Smooth muscle cell (in vitro differentiated cells): ENCODE measurements at regions not wholly inside any gene's neighbourhood (a gene's known extent, or its start where the extent isn't known, plus 50 kb on each side); places are given as distances from the start of the nearest gene placed in this dataset.

Source experiments
- DNase-seq: peaks from one replicate; lab custom pipeline; 2025; ENCODE audit not compliant: unreplicated experiment; lab: John Stamatoyannopoulos, UW
- H2AFZ ChIP-seq: fragments of 200-600 bp; sonication (generic); 2 replicates; pipeline ENCODE4 v1.6.0; 2016; ENCODE audit warnings: antibody characterized with exemption, low read depth, mild to moderate bottlenecking
- H3F3A ChIP-seq: fragments of 200-600 bp; sonication (generic); 2 replicates; pipeline ENCODE4 v1.6.0; 2017; ENCODE audit warnings: antibody characterized with exemption, low read depth
- H3K27ac ChIP-seq: fragments of 200-600 bp; sonication (generic); 2 replicates; pipeline ENCODE4 v1.5.1; 2016; ENCODE audit warnings: low read depth, mild to moderate bottlenecking
- H3K27me3 ChIP-seq: fragments of 200-600 bp; sonication (generic); 2 replicates; pipeline ENCODE4 v1.6.1; 2016; ENCODE audit warnings: low read depth, mild to moderate bottlenecking
- H3K36me3 ChIP-seq: fragments of 200-600 bp; sonication (generic); 2 replicates; pipeline ENCODE4 v1.5.1; 2016; ENCODE audit warnings: low read depth
- H3K4me1 ChIP-seq: fragments of 200-600 bp; sonication (generic); 2 replicates; pipeline ENCODE4 v1.5.1; 2016; ENCODE audit warnings: low read depth
- H3K4me2 ChIP-seq: fragments of 200-600 bp; sonication (generic); 2 replicates; pipeline ENCODE4 v1.6.0; 2016; ENCODE audit warnings: mild to moderate bottlenecking
- H3K4me3 ChIP-seq: fragments of 200-600 bp; sonication (generic); 2 replicates; pipeline ENCODE4 v1.5.1; 2016; ENCODE audit warnings: mild to moderate bottlenecking
- H3K79me2 ChIP-seq: fragments of 200-600 bp; sonication (generic); 2 replicates; pipeline ENCODE4 v1.6.0; 2016; ENCODE audit warnings: low read depth, mild to moderate bottlenecking
- H3K9ac ChIP-seq: fragments of 200-600 bp; sonication (generic); 2 replicates; pipeline ENCODE4 v1.6.0; 2016; ENCODE audit warnings: low read depth
- H3K9me3 ChIP-seq: fragments of 200-600 bp; sonication (generic); replicated peaks from 2 replicates; pipeline ENCODE4 v1.5.1; 2016; ENCODE audit warnings: low read depth
- H4K20me1 ChIP-seq: fragments of 200-600 bp; sonication (generic); 2 replicates; pipeline ENCODE4 v1.6.0; 2016; ENCODE audit warnings: low read depth
- WGBS: methylation state at CpG from one replicate; pipeline ENCODE4 v1.1.7; 2016; ENCODE audit warnings: low lambda C conversion rate; 5-methylcytosine and 5-hydroxymethylcytosine counted together
- TF ChIP-seq, protein P1 (sequence below): fragments of 200-600 bp; sonication (generic); IDR thresholded peaks from 2 replicates; pipeline ENCODE4 v1.5.1; 2017; ENCODE audit warnings: borderline replicate concordance, mild to moderate bottlenecking, antibody characterized with exemption; ENCODE audit not compliant: insufficient read depth, poor library complexity, severe bottlenecking

GRCh38 chr1:58997637-58998036 lies 213.8 kb upstream of the JUN start:
- Histone ChIP-seq H3K36me3 (no peaks in the 10 kb centered on the region), H3K79me2 (no peaks in the 10 kb centered on the region), H3K4me2 (no peak overlapping the region), H3K9me3 (no peaks in the 10 kb centered on the region), H3K27ac (no peak overlapping the region), H3K27me3 (no peaks in the 10 kb centered on the region), H3F3A (no peaks in the 10 kb centered on the region), H4K20me1 (no peaks in the 10 kb centered on the region), H3K4me3 (no peak overlapping the region), H3K4me1 (no peaks in the 10 kb centered on the region), H2AFZ (peak overlapping the region; percentile 24), H3K9ac (no peak overlapping the region)
- TF ChIP-seq, protein P1, sequence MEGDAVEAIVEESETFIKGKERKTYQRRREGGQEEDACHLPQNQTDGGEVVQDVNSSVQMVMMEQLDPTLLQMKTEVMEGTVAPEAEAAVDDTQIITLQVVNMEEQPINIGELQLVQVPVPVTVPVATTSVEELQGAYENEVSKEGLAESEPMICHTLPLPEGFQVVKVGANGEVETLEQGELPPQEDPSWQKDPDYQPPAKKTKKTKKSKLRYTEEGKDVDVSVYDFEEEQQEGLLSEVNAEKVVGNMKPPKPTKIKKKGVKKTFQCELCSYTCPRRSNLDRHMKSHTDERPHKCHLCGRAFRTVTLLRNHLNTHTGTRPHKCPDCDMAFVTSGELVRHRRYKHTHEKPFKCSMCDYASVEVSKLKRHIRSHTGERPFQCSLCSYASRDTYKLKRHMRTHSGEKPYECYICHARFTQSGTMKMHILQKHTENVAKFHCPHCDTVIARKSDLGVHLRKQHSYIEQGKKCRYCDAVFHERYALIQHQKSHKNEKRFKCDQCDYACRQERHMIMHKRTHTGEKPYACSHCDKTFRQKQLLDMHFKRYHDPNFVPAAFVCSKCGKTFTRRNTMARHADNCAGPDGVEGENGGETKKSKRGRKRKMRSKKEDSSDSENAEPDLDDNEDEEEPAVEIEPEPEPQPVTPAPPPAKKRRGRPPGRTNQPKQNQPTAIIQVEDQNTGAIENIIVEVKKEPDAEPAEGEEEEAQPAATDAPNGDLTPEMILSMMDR = no peak
- WGBS = 100% methylated on average over 1 of the region's 1 CpG
- DNase-seq = no peak

GRCh38 chr1:58999676-59000075 lies 215.8 kb upstream of the JUN start:
- Histone ChIP-seq H3K4me1 (no peaks in the 10 kb centered on the region), H3K9me3 (no peaks in the 10 kb centered on the region), H3K4me3 (no peak overlapping the region), H3K79me2 (no peaks in the 10 kb centered on the region), H4K20me1 (no peaks in the 10 kb centered on the region), H2AFZ (no peak overlapping the region), H3K36me3 (no peaks in the 10 kb centered on the region), H3K27ac (no peak overlapping the region), H3K27me3 (no peaks in the 10 kb centered on the region), H3F3A (no peaks in the 10 kb centered on the region), H3K4me2 (no peak overlapping the region), H3K9ac (no peak overlapping the region)
- TF ChIP-seq, protein P1 = no peak
- DNase-seq = no peak
- 86% methylated on average over 8 of the region's 8 CpGs for WGBS

- H3K4me2 ChIP-seq = no peak overlapping the region
- no peaks in the 10 kb centered on the region for H3K9me3 ChIP-seq
- 83% methylated on average over 2 of the region's 2 CpGs for WGBS
- H3K9ac ChIP-seq = no peak overlapping the region
- H3K4me1 ChIP-seq = no peaks in the 10 kb centered on the region
- no peaks in the 10 kb centered on the region for H4K20me1 ChIP-seq
- DNase-seq = no peak
- H3F3A ChIP-seq = no peaks in the 10 kb centered on the region
- H3K27me3 ChIP-seq = no peaks in the 10 kb centered on the region
- H2AFZ ChIP-seq = no peak overlapping the region
- TF ChIP-seq, protein P1 = no peak
- H3K4me3 ChIP-seq = no peak overlapping the region
- no peaks in the 10 kb centered on the region for H3K79me2 ChIP-seq
- no peak overlapping the region for H3K27ac ChIP-seq
- no peaks in the 10 kb centered on the region for H3K36me3 ChIP-seq
Observed at GRCh38 chr1:59004755-59005154, 220.9 kb upstream of the JUN start.

- DNase-seq = no peak
Observed at GRCh38 chr1:59005491-59006288, 221.8 kb upstream of the JUN start.

More at GRCh38 chr1:59005491-59006288, 221.8 kb upstream of the JUN start:
- H3K4me2 ChIP-seq = no peak overlapping the region
- no peak overlapping the region for H2AFZ ChIP-seq
- no peaks in the 10 kb centered on the region for H3K9me3 ChIP-seq
- no peak overlapping the region for H3K4me3 ChIP-seq
- WGBS = 91% methylated on average over 1 of the region's 1 CpG
- H3F3A ChIP-seq = no peaks in the 10 kb centered on the region
- H4K20me1 ChIP-seq = no peaks in the 10 kb centered on the region
- H3K79me2 ChIP-seq = no peaks in the 10 kb centered on the region
- TF ChIP-seq, protein P1 = no peak
- no peak overlapping the region for H3K9ac ChIP-seq
- H3K36me3 ChIP-seq = no peaks in the 10 kb centered on the region
- H3K27ac ChIP-seq = no peak overlapping the region
- no peaks in the 10 kb centered on the region for H3K4me1 ChIP-seq
- no peaks in the 10 kb centered on the region for H3K27me3 ChIP-seq
